ENCODE measurements at regions not wholly inside any gene's neighbourhood (a gene's known extent, or its start where the extent isn't known, plus 50 kb on each side); places are given as distances from the start of the nearest gene placed in this dataset.
"Not testable (repeated sequence)": the region's sequence is repeated elsewhere in the genome, so short reads cannot be mapped to it uniquely, and the experiment has no call there.

DNA sequence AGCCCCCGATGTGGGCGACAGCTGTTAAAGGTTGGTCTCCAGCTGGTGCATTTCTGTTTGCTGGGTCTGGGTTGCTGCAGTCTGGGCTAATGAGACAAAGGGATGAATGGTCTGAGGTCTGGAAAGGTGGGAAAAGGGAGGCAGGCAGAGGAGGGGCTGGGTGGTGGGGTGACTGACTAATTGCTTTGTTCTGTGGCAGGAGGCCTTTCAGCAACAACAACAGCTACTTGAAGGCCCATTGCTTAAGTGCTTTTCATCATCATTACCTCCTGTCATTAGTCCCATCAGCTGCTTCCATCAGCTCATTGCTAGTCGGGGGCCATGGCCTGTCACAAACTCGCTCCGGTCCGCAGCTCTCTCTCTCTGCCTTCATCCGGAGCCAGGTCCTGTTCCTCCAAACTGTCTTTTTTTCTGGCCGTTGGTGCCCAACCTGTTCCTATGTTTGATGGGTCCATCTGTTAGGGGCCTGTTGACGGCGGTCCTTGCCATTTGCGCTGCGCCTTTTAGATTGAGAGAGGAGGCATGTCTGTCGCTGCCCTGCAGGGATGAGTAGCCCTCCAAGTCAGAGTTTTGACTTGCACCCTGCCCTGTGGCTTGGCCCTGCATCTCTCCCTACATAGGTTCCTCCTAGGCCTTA lies 105.6 kb upstream of the PLXNA2 start:
- H3K27me3 ChIP-seq (ENCODE audit: insufficient read depth, low read length, poor library complexity, severe bottlenecking) = no peaks in the 10 kb centered on the region
- TF ChIP-seq, protein P1, sequence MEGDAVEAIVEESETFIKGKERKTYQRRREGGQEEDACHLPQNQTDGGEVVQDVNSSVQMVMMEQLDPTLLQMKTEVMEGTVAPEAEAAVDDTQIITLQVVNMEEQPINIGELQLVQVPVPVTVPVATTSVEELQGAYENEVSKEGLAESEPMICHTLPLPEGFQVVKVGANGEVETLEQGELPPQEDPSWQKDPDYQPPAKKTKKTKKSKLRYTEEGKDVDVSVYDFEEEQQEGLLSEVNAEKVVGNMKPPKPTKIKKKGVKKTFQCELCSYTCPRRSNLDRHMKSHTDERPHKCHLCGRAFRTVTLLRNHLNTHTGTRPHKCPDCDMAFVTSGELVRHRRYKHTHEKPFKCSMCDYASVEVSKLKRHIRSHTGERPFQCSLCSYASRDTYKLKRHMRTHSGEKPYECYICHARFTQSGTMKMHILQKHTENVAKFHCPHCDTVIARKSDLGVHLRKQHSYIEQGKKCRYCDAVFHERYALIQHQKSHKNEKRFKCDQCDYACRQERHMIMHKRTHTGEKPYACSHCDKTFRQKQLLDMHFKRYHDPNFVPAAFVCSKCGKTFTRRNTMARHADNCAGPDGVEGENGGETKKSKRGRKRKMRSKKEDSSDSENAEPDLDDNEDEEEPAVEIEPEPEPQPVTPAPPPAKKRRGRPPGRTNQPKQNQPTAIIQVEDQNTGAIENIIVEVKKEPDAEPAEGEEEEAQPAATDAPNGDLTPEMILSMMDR (conservative IDR thresholded peaks at IDR 0.05; ENCODE audit: low read length) = no peak
- TF ChIP-seq EZH2phosphoT487 (IDR thresholded peaks at IDR 0.05; ENCODE audit: borderline replicate concordance) = no peak

GRCh38 chr1:208350815-208351214 lies 106.6 kb upstream of the PLXNA2 start:
- no peaks in the 10 kb centered on the region for H3K9me3 ChIP-seq (ENCODE audit: insufficient read depth, low read depth, low read length)
- H3K9ac ChIP-seq (ENCODE audit: low read depth, low read length, poor library complexity, severe bottlenecking) = no peak overlapping the region
- H4K20me1 ChIP-seq (ENCODE audit: insufficient read depth, low read length, poor library complexity, severe bottlenecking) = no peaks in the 10 kb centered on the region
- no peaks in the 10 kb centered on the region for H3K4me1 ChIP-seq (ENCODE audit: insufficient read depth, low read length, poor library complexity, severe bottlenecking)
- H2AFZ ChIP-seq (ENCODE audit: low read length) = no peak overlapping the region
- H3K4me2 ChIP-seq (ENCODE audit: low read depth, low read length, poor library complexity, severe bottlenecking) = no peak overlapping the region
- TF ChIP-seq EZH2phosphoT487 (IDR thresholded peaks at IDR 0.05; ENCODE audit: borderline replicate concordance) = no peak
- TF ChIP-seq, protein P1 (conservative IDR thresholded peaks at IDR 0.05; ENCODE audit: low read length) = no peak
- H3K27me3 ChIP-seq (ENCODE audit: insufficient read depth, low read length, poor library complexity, severe bottlenecking) = no peaks in the 10 kb centered on the region
- H3K4me3 ChIP-seq (ENCODE audit: low read length, poor library complexity, severe bottlenecking) = no peak overlapping the region
- H3K9me2 ChIP-seq (replicated peaks; ENCODE audit: low read depth, low read length) = no peaks in the 10 kb centered on the region
- H3F3A ChIP-seq (ENCODE audit: low read depth) = no peaks in the 10 kb centered on the region
- no peaks in the 10 kb centered on the region for H3K79me2 ChIP-seq (ENCODE audit: insufficient read depth, low read length)
- H3K36me3 ChIP-seq (ENCODE audit: insufficient read depth, low read length) = no peaks in the 10 kb centered on the region

More for the DNA sequence above, 105.6 kb upstream of the PLXNA2 start:
- Histone ChIP-seq H3K79me2 (ENCODE audit: insufficient read depth, low read length) (no peaks in the 10 kb centered on the region), H2AFZ (ENCODE audit: low read length) (no peak overlapping the region), H3K4me2 (ENCODE audit: low read depth, low read length, poor library complexity, severe bottlenecking) (no peak overlapping the region), H3K9me3 (ENCODE audit: insufficient read depth, low read depth, low read length) (no peaks in the 10 kb centered on the region), H4K20me1 (ENCODE audit: insufficient read depth, low read length, poor library complexity, severe bottlenecking) (no peaks in the 10 kb centered on the region), H3K4me1 (ENCODE audit: insufficient read depth, low read length, poor library complexity, severe bottlenecking) (no peaks in the 10 kb centered on the region), H3K9me2 (replicated peaks; ENCODE audit: low read depth, low read length) (no peaks in the 10 kb centered on the region), H3K4me3 (ENCODE audit: low read length, poor library complexity, severe bottlenecking) (no peak overlapping the region), H3K36me3 (ENCODE audit: insufficient read depth, low read length) (no peaks in the 10 kb centered on the region), H3K9ac (ENCODE audit: low read depth, low read length, poor library complexity, severe bottlenecking) (no peak overlapping the region), H3F3A (ENCODE audit: low read depth) (no peaks in the 10 kb centered on the region)

DNA sequence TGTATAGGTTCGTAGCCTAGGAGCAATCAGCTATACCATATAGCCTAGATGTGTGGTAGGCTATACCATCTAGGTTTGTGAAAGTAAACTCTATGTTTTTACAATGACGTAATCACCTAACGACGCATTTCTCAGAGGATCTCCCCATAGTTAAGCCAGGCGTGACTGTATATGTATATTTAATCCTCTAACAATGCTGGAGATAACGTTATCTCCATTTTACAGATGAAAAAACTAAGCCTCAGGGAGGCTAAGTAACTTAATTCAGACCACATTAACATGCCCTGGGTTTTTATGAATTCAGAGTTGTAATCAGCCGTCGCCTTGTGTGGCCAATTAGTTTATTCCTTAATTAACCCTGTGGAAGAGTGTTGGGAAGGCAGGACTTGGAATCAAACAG lies 107.7 kb upstream of the PLXNA2 start:
- Histone ChIP-seq H3K9ac (ENCODE audit: low read depth, low read length, poor library complexity, severe bottlenecking) (no peak overlapping the region), H3F3A (ENCODE audit: low read depth) (no peaks in the 10 kb centered on the region), H3K79me2 (ENCODE audit: insufficient read depth, low read length) (no peaks in the 10 kb centered on the region), H2AFZ (ENCODE audit: low read length) (no peak overlapping the region), H3K27me3 (ENCODE audit: insufficient read depth, low read length, poor library complexity, severe bottlenecking) (no peaks in the 10 kb centered on the region), H3K4me2 (ENCODE audit: low read depth, low read length, poor library complexity, severe bottlenecking) (no peak overlapping the region), H4K20me1 (ENCODE audit: insufficient read depth, low read length, poor library complexity, severe bottlenecking) (no peaks in the 10 kb centered on the region), H3K9me3 (ENCODE audit: insufficient read depth, low read depth, low read length) (no peaks in the 10 kb centered on the region), H3K4me3 (ENCODE audit: low read length, poor library complexity, severe bottlenecking) (no peak overlapping the region), H3K9me2 (replicated peaks; ENCODE audit: low read depth, low read length) (no peaks in the 10 kb centered on the region), H3K4me1 (ENCODE audit: insufficient read depth, low read length, poor library complexity, severe bottlenecking) (no peaks in the 10 kb centered on the region), H3K36me3 (ENCODE audit: insufficient read depth, low read length) (no peaks in the 10 kb centered on the region)
- no peak for TF ChIP-seq EZH2phosphoT487 (IDR thresholded peaks at IDR 0.05; ENCODE audit: borderline replicate concordance)
- TF ChIP-seq, protein P1 (conservative IDR thresholded peaks at IDR 0.05; ENCODE audit: low read length) = no peak

GRCh38 chr1:208353797-208354196 lies 109.6 kb upstream of the PLXNA2 start:
- not testable (repeated sequence) for H4K20me1 ChIP-seq (ENCODE audit: insufficient read depth, low read length, poor library complexity, severe bottlenecking); H3K4me3 ChIP-seq (ENCODE audit: low read length, poor library complexity, severe bottlenecking); H3K36me3 ChIP-seq (ENCODE audit: insufficient read depth, low read length); H3K9ac ChIP-seq (ENCODE audit: low read depth, low read length, poor library complexity, severe bottlenecking); H3K27me3 ChIP-seq (ENCODE audit: insufficient read depth, low read length, poor library complexity, severe bottlenecking); H3F3A ChIP-seq (ENCODE audit: low read depth); H3K79me2 ChIP-seq (ENCODE audit: insufficient read depth, low read length); H3K9me2 ChIP-seq (replicated peaks; ENCODE audit: low read depth, low read length); H3K4me1 ChIP-seq (ENCODE audit: insufficient read depth, low read length, poor library complexity, severe bottlenecking); H3K4me2 ChIP-seq (ENCODE audit: low read depth, low read length, poor library complexity, severe bottlenecking); H2AFZ ChIP-seq (ENCODE audit: low read length); H3K9me3 ChIP-seq (ENCODE audit: insufficient read depth, low read depth, low read length)

All from Loucy (cell line).